Lower lobe of right lung (tissue), 2 donors: ENCODE measurements at regions not wholly inside any gene's neighbourhood (a gene's known extent, or its start where the extent isn't known, plus 50 kb on each side); places are given as distances from the start of the nearest gene placed in this dataset.

Experiments
- ATAC-seq, 2 donors: fragments of 200-7000 bp; cut with Tn5 transposase; one replicate each; pipeline ENCODE4 v1.9.1; 2020 to 2022; ENCODE audit warnings: mild to moderate bottlenecking in 2 of 2, moderate library complexity in 2 of 2
- DNase-seq: peaks from one replicate; pipeline ENCODE4 v3.0.0-alpha.2; 2020
- H3K27ac ChIP-seq: fragments of 200-600 bp; one replicate; pipeline ENCODE4 v1.8.0; 2022
- H3K27me3 ChIP-seq: fragments of 200-600 bp; one replicate; pipeline ENCODE4 v1.8.0; 2022; ENCODE audit warnings: low read depth
- H3K36me3 ChIP-seq: fragments of 200-600 bp; one replicate; pipeline ENCODE4 v1.8.0; 2022; ENCODE audit warnings: mild to moderate bottlenecking
- H3K4me1 ChIP-seq: fragments of 200-600 bp; one replicate; pipeline ENCODE4 v1.8.0; 2022
- H3K4me3 ChIP-seq: fragments of 200-600 bp; one replicate; pipeline ENCODE4 v1.8.0; 2022; ENCODE audit warnings: mild to moderate bottlenecking
- H3K9me3 ChIP-seq: fragments of 200-600 bp; one replicate; pipeline ENCODE4 v1.8.0; 2022
- CTCF ChIP-seq: fragments of 200-600 bp; IDR thresholded peaks from one replicate; pipeline ENCODE4 v1.8.0; 2022; ENCODE audit warnings: antibody characterized with exemption, mild to moderate bottlenecking
- intact Hi-C: fragments of 100-400 bp; cut with DNase I; formaldehyde crosslinking; loops from one replicate; pipeline ENCODE4 v1.11.0; 2022
- donor health status: DM: no; HTN: yes; CAD: no; lungs with severe emphysema.

DNA sequence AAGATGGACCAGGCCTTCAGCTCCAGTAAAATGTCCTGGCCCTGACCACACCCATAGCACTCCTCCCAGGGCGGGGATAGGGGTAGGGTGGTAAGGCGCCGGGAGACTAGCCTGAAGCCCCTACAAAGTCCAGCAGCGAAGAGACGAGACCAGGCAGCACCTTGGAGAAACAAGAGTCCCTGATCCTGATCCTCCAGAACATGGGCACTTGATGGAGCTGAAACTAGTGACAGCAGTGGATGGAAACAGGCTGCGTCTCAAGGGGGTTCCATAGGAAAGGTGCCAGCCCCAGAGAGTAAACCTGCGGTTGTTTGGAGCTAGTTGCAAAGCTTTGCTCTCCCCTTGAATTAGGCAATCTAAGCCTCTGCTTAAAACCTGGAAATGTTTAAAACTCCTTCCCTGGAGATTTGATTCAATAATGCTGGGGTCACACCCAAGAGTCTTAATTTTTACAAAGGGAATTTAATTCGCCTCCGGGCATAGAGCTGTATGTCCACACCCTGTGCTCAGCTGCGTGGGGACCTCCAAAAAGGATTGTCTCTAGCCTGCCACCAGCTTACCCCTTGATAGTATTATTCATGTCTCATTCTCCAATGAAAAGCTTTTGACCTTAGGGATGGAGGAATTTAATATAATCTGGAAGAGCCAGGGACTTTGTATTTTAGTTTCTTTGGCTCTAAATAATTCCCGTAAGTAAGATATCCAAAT, 258.6 kb downstream of the PMP22 start:
- H3K4me3 ChIP-seq = no peak overlapping the region
- intact Hi-C loops = no loop called here
- H3K27ac ChIP-seq = no peak overlapping the region
- DNase-seq (no peak), ATAC-seq (no peak)
- no peak for TF ChIP-seq CTCF
- H3K27me3 ChIP-seq = no peaks in the 10 kb centered on the region
- H3K4me1 ChIP-seq = no peaks in the 10 kb centered on the region
- no peaks in the 10 kb centered on the region for H3K36me3 ChIP-seq
- H3K9me3 ChIP-seq = no peaks in the 10 kb centered on the region

DNA sequence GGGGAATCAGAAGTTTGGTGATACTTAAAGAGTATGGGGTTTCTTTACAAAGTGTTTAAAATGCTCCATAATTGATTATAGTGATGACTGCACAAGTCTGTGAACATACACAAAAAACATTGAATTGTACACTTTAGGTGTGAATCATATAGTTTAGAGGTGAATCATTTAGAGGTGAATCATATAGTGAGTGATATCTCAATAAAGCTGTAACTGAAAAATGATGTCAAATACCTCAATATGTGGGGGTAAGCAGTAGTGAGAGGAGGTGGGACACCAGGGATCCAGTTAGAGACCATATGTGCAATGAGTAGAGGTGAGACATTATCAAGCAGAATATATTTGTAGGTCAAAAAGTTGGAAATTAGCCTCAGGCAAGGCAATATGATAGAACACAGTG, 264.5 kb downstream of the PMP22 start:
- Histone ChIP-seq H3K36me3 (no peaks in the 10 kb centered on the region), H3K27me3 (no peaks in the 10 kb centered on the region), H3K4me1 (no peaks in the 10 kb centered on the region), H3K27ac (no peak overlapping the region), H3K4me3 (no peak overlapping the region), H3K9me3 (no peaks in the 10 kb centered on the region)
- ATAC-seq (no peak), DNase-seq (no peak)
- no peak for TF ChIP-seq CTCF
- intact Hi-C loops = no loop called here

- intact Hi-C loops = no loop called here
- Histone ChIP-seq H3K4me3 (no peak overlapping the region), H3K9me3 (no peaks in the 10 kb centered on the region), H3K36me3 (no peaks in the 10 kb centered on the region), H3K27ac (no peak overlapping the region), H3K4me1 (no peaks in the 10 kb centered on the region), H3K27me3 (no peaks in the 10 kb centered on the region)
- no peak for TF ChIP-seq CTCF
- ATAC-seq = no peak
- DNase-seq = no peak
Measured at GRCh38 chr17:14997290-14997689, 267.8 kb downstream of the PMP22 start.

- no peak overlapping the region for H3K4me3 ChIP-seq
- H3K36me3 ChIP-seq = no peaks in the 10 kb centered on the region
- intact Hi-C loops = no loop called here
- no peak for ATAC-seq
- H3K27ac ChIP-seq = no peak overlapping the region
- no peaks in the 10 kb centered on the region for H3K9me3 ChIP-seq
- DNase-seq = no peak
- peaks cover 3% of the 10 kb centered on the region for H3K27me3 ChIP-seq
- no peaks in the 10 kb centered on the region for H3K4me1 ChIP-seq
- TF ChIP-seq CTCF = no peak
Measured at GRCh38 chr17:14986127-14986526, 279.0 kb downstream of the PMP22 start.

DNA sequence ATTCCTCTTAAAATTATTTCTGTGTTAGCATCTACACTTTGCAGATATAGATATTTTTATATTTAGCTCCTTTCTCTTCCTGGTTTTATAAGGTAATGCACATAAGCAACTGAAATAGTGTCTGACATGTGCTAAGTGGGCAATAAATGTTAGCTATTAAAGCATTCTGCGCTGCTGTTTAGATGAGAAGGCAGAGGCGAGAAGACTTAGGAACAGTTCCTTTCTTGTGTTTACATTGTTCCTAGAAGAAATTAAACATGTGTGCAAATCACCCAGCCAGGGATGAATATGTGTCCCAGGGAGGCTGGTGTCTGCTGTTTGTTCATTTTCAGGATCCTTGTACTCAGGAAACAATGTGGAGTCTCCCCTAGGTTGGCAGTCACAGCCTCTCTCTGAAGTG, 292.3 kb downstream of the PMP22 start:
- TF ChIP-seq CTCF = no peak
- Histone ChIP-seq H3K27me3 (no peaks in the 10 kb centered on the region), H3K4me1 (no peaks in the 10 kb centered on the region), H3K4me3 (no peak overlapping the region), H3K9me3 (peaks cover 12% of the 10 kb centered on the region), H3K27ac (no peak overlapping the region), H3K36me3 (no peaks in the 10 kb centered on the region)
- ATAC-seq = no peak
- intact Hi-C loops = no loop called here
- no peak for DNase-seq
